K562 (cell line): ENCODE measurements at regions not wholly inside any gene's neighbourhood (a gene's known extent, or its start where the extent isn't known, plus 50 kb on each side); places are given as distances from the start of the nearest gene placed in this dataset.

Source experiments
- ATAC-seq: fragments of 200-7000 bp; cut with Tn5 transposase; 3 replicates; pipeline ENCODE4 v1.9.1; 2020; ENCODE audit warnings: moderate library complexity
- BruUV-seq: library from RNA; stranded (reverse); fragments of 400-500 nt; replicated peaks from 2 replicates; lab custom pipeline; 2021; lab: Mats Ljungman, UMichigan
- CTCF ChIA-PET: fragments of 300-600 bp; formaldehyde crosslinking; extraction: SDS; loops from one replicate; lab custom pipeline; 2021; ENCODE audit warnings: low intra/inter-chr PET ratio; lab: Yijun Ruan, JAX
- POLR2A ChIA-PET: fragments of 300-600, 350-650 bp; sonication (Branson Sonifier 250); formaldehyde crosslinking; extraction: SDS; loops from one replicate; lab custom pipeline; 2021; ENCODE audit warnings: antibody characterized with exemption, inconsistent platforms; lab: Yijun Ruan, JAX
- DNase-seq, 4 experiments: peaks; one replicate each; pipeline versions ENCODE4 v3.0.0 to v3.0.0-alpha.2; 2011 to 2018; ENCODE audit warnings: low spot score in 3 of 4, mixed read lengths in 3 of 4; ENCODE audit errors: extremely low read depth in 1 of 4
- FAIRE-seq: peaks from 2 replicates; lab custom pipeline; 2011; peaks lifted over from hg19 to GRCh38; lab: Jason Lieb, UNC
- H2AFZ ChIP-seq: 2 replicates; pipeline ENCODE4 v1.6.0; 2011; ENCODE audit warnings: low read depth, low read length, control low read depth, inconsistent platforms
- H3K27ac ChIP-seq: fragments of 200-600 bp; 3 replicates; pipeline ENCODE4 v1.8.0; 2011; ENCODE audit warnings: low read depth, mild to moderate bottlenecking, control low read depth, inconsistent platforms, low read length, moderate library complexity, mixed read lengths; ENCODE audit errors: extremely low read depth
- H3K27me3 ChIP-seq, 2 experiments: fragments of 300-600 bp in 1 of 2; 2 replicates in 1 of 2; 3 replicates in 1 of 2; pipeline versions ENCODE4 v1.6.0 to v1.8.0; 2011; ENCODE audit warnings: inconsistent platforms in 2 of 2, low read length in 2 of 2, mild to moderate bottlenecking in 1 of 2, mixed read lengths in 1 of 2, moderate library complexity in 1 of 2; ENCODE audit not compliant: control insufficient read depth in 2 of 2, insufficient read depth in 2 of 2
- H3K36me3 ChIP-seq: fragments of 300-600 bp; 3 replicates; pipeline ENCODE4 v1.8.0; 2011; ENCODE audit warnings: mild to moderate bottlenecking, low read length, inconsistent platforms; ENCODE audit not compliant: control insufficient read depth, insufficient read depth
- H3K4me1 ChIP-seq, 2 experiments: fragments of 200-600 bp in 1 of 2; replicated peaks in 1 of 2; 2 replicates in 1 of 2; 3 replicates in 1 of 2; pipeline versions ENCODE4 v1.5.1 to v1.8.0; 2011; ENCODE audit warnings: inconsistent platforms in 2 of 2, low read length in 2 of 2, mild to moderate bottlenecking in 1 of 2, mixed read lengths in 1 of 2, moderate library complexity in 1 of 2; ENCODE audit not compliant: control insufficient read depth in 2 of 2, insufficient read depth in 2 of 2
- H3K4me2 ChIP-seq: 2 replicates; pipeline ENCODE4 v1.6.1; 2011; ENCODE audit warnings: low read length, control low read depth, inconsistent platforms, mixed read lengths; ENCODE audit not compliant: insufficient read depth
- H3K4me3 ChIP-seq: fragments of 200-600 bp; sonication (generic), shearing (Covaris generic); 2 replicates; pipeline ENCODE4 v1.5.1; 2016; ENCODE audit warnings: control low read depth, inconsistent platforms
- H3K79me2 ChIP-seq: fragments of 200-600 bp; 3 replicates; pipeline ENCODE4 v1.8.0; 2011; ENCODE audit warnings: low read length, inconsistent platforms; ENCODE audit not compliant: control insufficient read depth, insufficient read depth
- H3K9ac ChIP-seq, 2 experiments: 2 replicates each; pipeline versions ENCODE4 v1.6.0 to v1.6.1; 2011; ENCODE audit warnings: low read depth in 2 of 2, low read length in 2 of 2, control low read depth in 1 of 2, inconsistent platforms in 1 of 2, mild to moderate bottlenecking in 1 of 2, mixed read lengths in 1 of 2; ENCODE audit not compliant: insufficient read depth in 1 of 2
- H3K9me1 ChIP-seq: one replicate; pipeline ENCODE4 v1.6.0; 2011; ENCODE audit warnings: inconsistent platforms, mild to moderate bottlenecking, low read length, moderate library complexity; ENCODE audit not compliant: control insufficient read depth, insufficient read depth
- H3K9me3 ChIP-seq: replicated peaks from 2 replicates; pipeline ENCODE4 v1.5.1; 2011; ENCODE audit warnings: low read depth, low read length, inconsistent platforms; ENCODE audit not compliant: control insufficient read depth, insufficient read depth
- H4K20me1 ChIP-seq: replicated peaks from 2 replicates; pipeline ENCODE4 v1.6.1; 2011; ENCODE audit warnings: low read length, inconsistent platforms, mixed read lengths; ENCODE audit not compliant: control insufficient read depth, insufficient read depth
- ARHGAP35 ChIP-seq: fragments of 450-650 bp; IDR thresholded peaks from 2 replicates; pipeline ENCODE4 v1.6.1; 2018; ENCODE audit not compliant: partially characterized antibody
- E4F1 ChIP-seq: fragments of 250-450 bp; sonication (Bioruptor Pico); IDR thresholded peaks from 2 replicates; pipeline ENCODE4 v1.5.0; 2021; ENCODE audit warnings: mild to moderate bottlenecking, borderline replicate concordance
- ETS1 ChIP-seq: conservative IDR thresholded peaks from 2 replicates; pipeline ENCODE4 v1.6.1; 2011; ENCODE audit warnings: low read depth, mild to moderate bottlenecking, low read length; ENCODE audit not compliant: control insufficient read depth
- MAFF ChIP-seq: IDR thresholded peaks from 2 replicates; pipeline ENCODE4 v1.6.1; 2012; ENCODE audit warnings: low read length, improper control_type of control experiment
- MAFG ChIP-seq: fragments of 450-650 bp; conservative IDR thresholded peaks from 2 replicates; pipeline ENCODE4 v1.6.1; 2016; ENCODE audit warnings: missing genetic modification characterization, missing compliant biosample characterization
- MLX ChIP-seq, 2 experiments: fragments of 450-650 bp in 1 of 2; sonication (generic) in 1 of 2; formaldehyde crosslinking; conservative IDR thresholded peaks; 2 replicates each; pipeline versions ENCODE4 v1.4.0 to v1.8.1; 2020 to 2022; ENCODE audit warnings: mild to moderate bottlenecking in 1 of 2, missing genetic modification reagents in 1 of 2
- NFIX ChIP-seq: fragments of 250-450 bp; sonication (Bioruptor Pico); IDR thresholded peaks from 2 replicates; pipeline ENCODE4 v1.4.0; 2020; ENCODE audit warnings: low read depth, mild to moderate bottlenecking, moderate library complexity
- PHF21A ChIP-seq: fragments of 450-650 bp; IDR thresholded peaks from 2 replicates; pipeline ENCODE4 v1.6.1; 2017; ENCODE audit warnings: low read depth, borderline replicate concordance
- SMAD1 ChIP-seq: fragments of 150-350 bp; IDR thresholded peaks from 2 replicates; pipeline ENCODE4 v1.6.1; 2014; ENCODE audit warnings: low read length, low read depth; ENCODE audit not compliant: partially characterized antibody
- SPI1 ChIP-seq: IDR thresholded peaks from 2 replicates; pipeline ENCODE4 v1.6.1; 2011; ENCODE audit warnings: low read depth, low read length, control low read depth, borderline replicate concordance
- ZBTB11 ChIP-seq, 3 experiments: fragments of 200-800 bp in 1 of 3; fragments of 250-450 bp in 1 of 3; fragments of 450-650 bp in 1 of 3; sonication (Bioruptor Pico) in 1 of 3; sonication (Bioruptor generic) in 1 of 3; formaldehyde crosslinking in 1 of 3; IDR thresholded peaks; 2 replicates each; pipeline versions ENCODE4 v1.6.1 to v1.8.0; 2016 to 2022; ENCODE audit warnings: mild to moderate bottlenecking in 2 of 3, missing genetic modification characterization in 2 of 3, missing compliant biosample characterization in 1 of 3, moderate library complexity in 1 of 3
- ZNF165 ChIP-seq: fragments of 250-450 bp; sonication (Bioruptor Pico); IDR thresholded peaks from 2 replicates; pipeline ENCODE4 v1.4.0; 2020; ENCODE audit warnings: borderline replicate concordance
- ZNF316 ChIP-seq: fragments of 450-650 bp; IDR thresholded peaks from 2 replicates; pipeline ENCODE4 v1.6.1; 2016
- ZNF785 ChIP-seq: fragments of 250-450 bp; sonication (Bioruptor Pico); IDR thresholded peaks from 2 replicates; pipeline ENCODE4 v1.4.0; 2020; ENCODE audit warnings: mild to moderate bottlenecking
- WGBS: fragments of 100-300 bp; shearing (Covaris generic); methylation state at CpG from one replicate; pipeline ENCODE4 v1.1.6; 2016; ENCODE audit warnings: low coverage, mixed read lengths; ENCODE audit not compliant: insufficient coverage; ENCODE audit errors: missing lambda C conversion rate; 5-methylcytosine and 5-hydroxymethylcytosine counted together
- in situ Hi-C: fragments of 300-500 bp; cut with MboI; formaldehyde crosslinking; loops from 4 replicates; pipeline ENCODE4 v1.15.0; 2018; ENCODE audit warnings: inconsistent platforms, mixed read lengths
- intact Hi-C: fragments of 100-400 bp; cut with micrococcal nuclease; formaldehyde crosslinking; loops from 2 replicates; pipeline ENCODE4 v1.14.2; 2022

GRCh38 chr20:39266989-39267388 is 304.8 kb downstream of the DHX35 start:
- no peaks in the 10 kb centered on the region for H3K36me3 ChIP-seq
- no peak overlapping the region for H3K9ac ChIP-seq
- no peaks in the 10 kb centered on the region; the same call in 1 of the 2 replicates for H4K20me1 ChIP-seq
- no peaks in the 10 kb centered on the region for H3K27me3 ChIP-seq
- H3K27ac ChIP-seq = no peak overlapping the region
- DNase-seq = no peak
- no peaks in the 10 kb centered on the region for H3K79me2 ChIP-seq
- H3K9me1 ChIP-seq = no peaks in the 10 kb centered on the region
- H3K4me2 ChIP-seq = no peak overlapping the region
- H3K9me3 ChIP-seq = no peaks in the 10 kb centered on the region
- ATAC-seq = no peak
- CTCF ChIA-PET = no interaction called here
- in situ Hi-C loops = loop anchor here (25.0 kb wide), 2 partner anchors 1420 to 1670 kb away; partner anchors contain the start of gene MAFB
- POLR2A ChIA-PET = interaction anchor here (0.7 to 1.4 kb wide), 2 partner anchors 19 to 383 kb away, joined by 3 read pairs; no protein-coding TSS in a partner anchor
- no peak overlapping the region for H3K4me3 ChIP-seq
- no peaks in the 10 kb centered on the region for H3K4me1 ChIP-seq
- H2AFZ ChIP-seq = no peak overlapping the region
- no peak for FAIRE-seq
- WGBS = 2% methylated on average over 4 of the region's 4 CpGs
- intact Hi-C loops = loop anchor here (5.0 kb wide), 2 partner anchors 155 to 985 kb away; no protein-coding TSS in a partner anchor
- BruUV-seq = no TSS peak
- no peak for TF ChIP-seq NFIX
- no peak for TF ChIP-seq SMAD1
- TF ChIP-seq ZNF785 (CRISPR knock-in tag) = no peak
- TF ChIP-seq E4F1 = no peak
- TF ChIP-seq ZNF316 = 0 out of 2 replicates have a peak, but pooled peaks have one; percentile 22
- no peak for TF ChIP-seq ZNF165 (CRISPR knock-in tag)
- TF ChIP-seq ZBTB11 (CRISPR knock-in tag; IDR thresholded peaks at IDR 0.05) = no peak
- TF ChIP-seq SPI1 = no peak
- no peak for TF ChIP-seq PHF21A
- 0 out of 2 replicates have a peak, but pooled peaks have one; percentile 24 for TF ChIP-seq MAFG
- no peak for TF ChIP-seq MLX (CRISPR knock-in tag; conservative IDR thresholded peaks at IDR 0.05)
- no peak for TF ChIP-seq ETS1
- no peak for TF ChIP-seq ARHGAP35
- 0 out of 2 replicates have a peak, but pooled peaks have one; percentile 16 for TF ChIP-seq MAFF
